Psoas muscle (tissue), 7 donors: ENCODE measurements at regions not wholly inside any gene's neighbourhood (a gene's known extent, or its start where the extent isn't known, plus 50 kb on each side); places are given as distances from the start of the nearest gene placed in this dataset.

Experiments used
- ATAC-seq, 4 donors: fragments of 200-7000 bp; cut with Tn5 transposase; one replicate each; pipeline ENCODE4 v1.9.1; 2020; ENCODE audit warnings: moderate library complexity in 3 of 4, mild to moderate bottlenecking in 2 of 4
- DNase-seq, 2 donors: peaks; one replicate each; pipeline ENCODE4 v3.0.0-alpha.2; 2020
- H3K27ac ChIP-seq: fragments of 200-600 bp; one replicate; pipeline ENCODE4 v1.8.0; 2022
- H3K27me3 ChIP-seq, 3 donors: fragments of 200-600 bp in 1 of 3; one replicate each; pipeline versions ENCODE4 v1.6.1 to v1.8.0; 2013 to 2022; ENCODE audit warnings: low read length in 2 of 3, mild to moderate bottlenecking in 2 of 3, moderate library complexity in 1 of 3; ENCODE audit not compliant: insufficient read depth in 3 of 3
- H3K36me3 ChIP-seq, 2 donors: fragments of 200-600 bp in 1 of 2; one replicate each; pipeline versions ENCODE4 v1.6.1 to v1.8.0; 2013 to 2022; ENCODE audit warnings: low read depth in 1 of 2, mild to moderate bottlenecking in 1 of 2, moderate library complexity in 1 of 2; ENCODE audit not compliant: insufficient read depth in 1 of 2
- H3K4me1 ChIP-seq: fragments of 200-600 bp; one replicate; pipeline ENCODE4 v1.8.0; 2022
- H3K4me3 ChIP-seq: fragments of 200-600 bp; one replicate; pipeline ENCODE4 v1.8.0; 2022; ENCODE audit warnings: mild to moderate bottlenecking
- H3K9me3 ChIP-seq: fragments of 200-600 bp; one replicate; pipeline ENCODE4 v1.8.0; 2022
- CTCF ChIP-seq: fragments of 200-600 bp; IDR thresholded peaks from one replicate; pipeline ENCODE4 v1.8.0; 2022; ENCODE audit warnings: antibody characterized with exemption
- WGBS, 3 donors: extraction: QIAGEN DNeasy Blood & Tissue Kit; methylation state at CpG; one replicate each; pipeline versions ENCODE4 v1.1.6 to v1.1.7; 2013; 5-methylcytosine and 5-hydroxymethylcytosine counted together
- intact Hi-C, 2 donors: fragments of 100-400 bp; cut with DNase I; formaldehyde crosslinking; loops; one replicate each; pipeline versions ENCODE4 v1.11.0 to v1.14.2; 2022
- donor health status: healthy with polysubstance abuse.
- donor health status: DM: no; HTN: no; CAD: no; lungs with moderate emphysema.
- donor health status: Bipolar disorder and iron deficiency.
- donor health status: healthy.
- donor health status: DM: yes; HTN: yes; CAD: no.
- donor health status: DM: no; HTN: no; CAD: no.
- donor health status: DM: yes; HTN: yes; CAD: no.

GRCh38 chr6:165183071-165183470 is 126.3 kb downstream of the C6orf118 start:
- DNase-seq (no peak), ATAC-seq (no peak)
- Histone ChIP-seq H3K4me1 (no peaks in the 10 kb centered on the region), H3K9me3 (no peaks in the 10 kb centered on the region), H3K27ac (no peak overlapping the region), H3K36me3 (no peaks in the 10 kb centered on the region), H3K4me3 (no peak overlapping the region), H3K27me3 (no peaks in the 10 kb centered on the region)
- intact Hi-C loops: no loop called here
- TF ChIP-seq CTCF: no peak

GRCh38 chr6:165181951-165182414 is 127.4 kb downstream of the C6orf118 start:
- Histone ChIP-seq H3K9me3 (no peaks in the 10 kb centered on the region), H3K27ac (no peak overlapping the region), H3K4me3 (no peak overlapping the region), H3K36me3 (no peaks in the 10 kb centered on the region), H3K4me1 (no peaks in the 10 kb centered on the region), H3K27me3 (no peaks in the 10 kb centered on the region)
- DNase-seq: no peak
- intact Hi-C loops: no loop called here
- WGBS, 3 donors: 79 to 87% (median 86%) methylated on average over 6 of the region's 6 CpGs
- ATAC-seq: no peak
- TF ChIP-seq CTCF: no peak

GRCh38 chr6:165178056-165178455 is 131.3 kb downstream of the C6orf118 start:
- DNase-seq (no peak), ATAC-seq (no peak)
- Histone ChIP-seq H3K36me3 (no peaks in the 10 kb centered on the region), H3K4me3 (no peak overlapping the region), H3K4me1 (no peaks in the 10 kb centered on the region), H3K27ac (no peak overlapping the region), H3K9me3 (peaks cover 17% of the 10 kb centered on the region), H3K27me3 (no peaks in the 10 kb centered on the region)
- no peak for TF ChIP-seq CTCF
- 19 to 76% (median 35%) methylated on average over 1 of the region's 1 CpG for WGBS, 3 donors
- intact Hi-C loops: no loop called here

GRCh38 chr6:165173484-165173883 is 135.9 kb downstream of the C6orf118 start:
- WGBS, 3 donors: 81 to 86% (median 86%) methylated on average over 4 of the region's 4 CpGs
- DNase-seq (no peak), ATAC-seq (no peak)
- Histone ChIP-seq H3K4me3 (no peak overlapping the region), H3K9me3 (peaks cover 17% of the 10 kb centered on the region), H3K27me3 (no peaks in the 10 kb centered on the region), H3K4me1 (no peaks in the 10 kb centered on the region), H3K36me3 (no peaks in the 10 kb centered on the region), H3K27ac (no peak overlapping the region)
- TF ChIP-seq CTCF: no peak
- intact Hi-C loops: no loop called here

- ATAC-seq: no peak
- no peaks in the 10 kb centered on the region for H3K4me1 ChIP-seq
- no peak overlapping the region for H3K4me3 ChIP-seq
- no peak overlapping the region for H3K27ac ChIP-seq
- peaks cover 3% of the 10 kb centered on the region for H3K9me3 ChIP-seq
- intact Hi-C loops: no loop called here
- H3K36me3 ChIP-seq: no peaks in the 10 kb centered on the region
- H3K27me3 ChIP-seq: peaks cover 0 to 2% (median 0%) of the 10 kb centered on the region in 3 donors
- TF ChIP-seq CTCF: no peak
- WGBS, 3 donors: 67 to 68% (median 68%) methylated on average over 4 of the region's 4 CpGs
- no peak for DNase-seq
These were observed 141.5 kb downstream of the C6orf118 start for GRCh38 chr6:165167861-165168260.
